Nephron (organoid): ENCODE measurements at regions not wholly inside any gene's neighbourhood (a gene's known extent, or its start where the extent isn't known, plus 50 kb on each side); places are given as distances from the start of the nearest gene placed in this dataset.

ENCODE experiments used
- H3K27ac Mint-ChIP-seq, 3 experiments: 2 replicates each; pipeline ENCODE4 v1.8.0; 2020; ENCODE audit warnings: mixed read lengths in 3 of 3, mild to moderate bottlenecking in 2 of 3, moderate library complexity in 1 of 3
- H3K27me3 Mint-ChIP-seq: 2 replicates; pipeline ENCODE4 v1.8.0; 2021; ENCODE audit warnings: low read depth, mild to moderate bottlenecking, moderate library complexity, mixed read lengths
- H3K36me3 Mint-ChIP-seq: 2 replicates; pipeline ENCODE4 v1.8.0; 2020; ENCODE audit warnings: low read depth, mixed read lengths
- H3K4me1 Mint-ChIP-seq: 2 replicates; pipeline ENCODE4 v1.8.0; 2020; ENCODE audit warnings: mixed read lengths
- H3K4me3 Mint-ChIP-seq, 3 experiments: 2 replicates each; pipeline ENCODE4 v1.8.0; 2020; ENCODE audit warnings: mild to moderate bottlenecking in 3 of 3, mixed read lengths in 3 of 3, moderate library complexity in 2 of 3
- H3K9me3 Mint-ChIP-seq: 2 replicates; pipeline ENCODE4 v1.8.0; 2020; ENCODE audit warnings: mixed read lengths
- CTCF ChIP-seq, 3 experiments: fragments of 200-600 bp; sonication (generic); IDR thresholded peaks; one replicate each; pipeline ENCODE4 v1.5.0; 2021; ENCODE audit warnings: antibody characterized with exemption in 3 of 3; ENCODE audit not compliant: unreplicated experiment in 3 of 3

GRCh38 chr1:38738207-38738606, 121.4 kb downstream of the RRAGC start:
- H3K4me3 Mint-ChIP-seq, result no peak overlapping the region
- H3K27me3 Mint-ChIP-seq, result peaks cover 28% of the 10 kb centered on the region
- no peak for TF ChIP-seq CTCF (IDR thresholded peaks at IDR 0.05; ENCODE audit: unreplicated experiment in 3 of 3)
- no peaks in the 10 kb centered on the region for H3K36me3 Mint-ChIP-seq
- no peaks in the 10 kb centered on the region for H3K9me3 Mint-ChIP-seq
- peaks cover 21% of the 10 kb centered on the region for H3K4me1 Mint-ChIP-seq
- no peak overlapping the region for H3K27ac Mint-ChIP-seq

- no peak for TF ChIP-seq CTCF (IDR thresholded peaks at IDR 0.05; ENCODE audit: unreplicated experiment in 3 of 3)
- Mint-ChIP-seq H3K27ac (no peak overlapping the region), H3K36me3 (no peaks in the 10 kb centered on the region), H3K4me3 (no peak overlapping the region), H3K9me3 (no peaks in the 10 kb centered on the region), H3K27me3 (peaks cover 37% of the 10 kb centered on the region), H3K4me1 (peaks cover 21% of the 10 kb centered on the region)
Observed at GRCh38 chr1:38736399-38736798, 123.2 kb downstream of the RRAGC start.

GRCh38 chr1:38735651-38736161, 123.9 kb downstream of the RRAGC start:
- no peak overlapping the region for H3K4me3 Mint-ChIP-seq
- no peak for TF ChIP-seq CTCF (IDR thresholded peaks at IDR 0.05; ENCODE audit: unreplicated experiment in 3 of 3)
- H3K27me3 Mint-ChIP-seq, result peaks cover 34% of the 10 kb centered on the region
- no peaks in the 10 kb centered on the region for H3K9me3 Mint-ChIP-seq
- peaks cover 14% of the 10 kb centered on the region for H3K4me1 Mint-ChIP-seq
- no peaks in the 10 kb centered on the region for H3K36me3 Mint-ChIP-seq
- no peak overlapping the region for H3K27ac Mint-ChIP-seq

- no peak for TF ChIP-seq CTCF (IDR thresholded peaks at IDR 0.05; ENCODE audit: unreplicated experiment in 3 of 3)
- Mint-ChIP-seq H3K9me3 (no peaks in the 10 kb centered on the region), H3K27ac (no peak overlapping the region), H3K27me3 (peaks cover 35% of the 10 kb centered on the region), H3K4me3 (no peak overlapping the region), H3K4me1 (peaks cover 14% of the 10 kb centered on the region), H3K36me3 (no peaks in the 10 kb centered on the region)
Observed at GRCh38 chr1:38733761-38734160, 125.8 kb downstream of the RRAGC start.

- Mint-ChIP-seq H3K27ac (peak overlapping the region in 1 of 3 experiments; percentile 13), H3K4me1 (peaks cover 36% of the 10 kb centered on the region), H3K9me3 (no peaks in the 10 kb centered on the region), H3K36me3 (no peaks in the 10 kb centered on the region), H3K27me3 (peaks cover 45% of the 10 kb centered on the region), H3K4me3 (no peak overlapping the region)
- no peak for TF ChIP-seq CTCF (IDR thresholded peaks at IDR 0.05; ENCODE audit: unreplicated experiment in 3 of 3)
Observed at GRCh38 chr1:38730511-38731397, 128.8 kb downstream of the RRAGC start.

GRCh38 chr1:38728585-38728908, 131.0 kb downstream of the RRAGC start:
- H3K36me3 Mint-ChIP-seq, result no peaks in the 10 kb centered on the region
- peak overlapping the region; percentile 80 to 91 (median 82) for H3K27ac Mint-ChIP-seq
- H3K9me3 Mint-ChIP-seq, result no peaks in the 10 kb centered on the region
- H3K27me3 Mint-ChIP-seq, result peaks cover 39% of the 10 kb centered on the region
- H3K4me3 Mint-ChIP-seq, result no peak overlapping the region
- TF ChIP-seq CTCF (IDR thresholded peaks at IDR 0.05; ENCODE audit: unreplicated experiment in 3 of 3), result no peak
- peaks cover 55% of the 10 kb centered on the region for H3K4me1 Mint-ChIP-seq
